ENCODE measurements at regions not wholly inside any gene's neighbourhood (a gene's known extent, or its start where the extent isn't known, plus 50 kb on each side); places are given as distances from the start of the nearest gene placed in this dataset.

DNA sequence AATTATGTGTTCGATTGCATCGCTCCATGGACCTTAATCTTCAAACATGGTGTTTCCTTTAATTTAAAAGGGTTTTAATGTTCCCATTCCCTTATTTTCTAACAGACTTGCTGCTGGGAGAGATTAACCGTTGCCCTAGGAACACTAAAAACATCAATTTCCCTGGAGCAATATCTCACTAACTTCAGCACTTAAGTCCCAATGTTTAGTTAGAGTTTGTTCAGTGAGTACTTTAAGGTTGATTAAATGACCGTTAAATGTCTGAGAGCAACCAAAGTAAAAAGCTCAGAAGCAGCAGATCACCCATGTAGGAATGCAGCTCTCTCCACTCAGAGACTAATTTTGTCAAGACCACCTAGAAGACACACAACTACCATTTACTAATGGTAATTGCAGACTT is 111.2 kb upstream of the PDE5A start:
- no peak overlapping the region for H3K4me3 ChIP-seq (IDR thresholded peaks at IDR 0.05; ENCODE audit: insufficient read depth, low read depth, low read length)
- TF ChIP-seq, protein P1, sequence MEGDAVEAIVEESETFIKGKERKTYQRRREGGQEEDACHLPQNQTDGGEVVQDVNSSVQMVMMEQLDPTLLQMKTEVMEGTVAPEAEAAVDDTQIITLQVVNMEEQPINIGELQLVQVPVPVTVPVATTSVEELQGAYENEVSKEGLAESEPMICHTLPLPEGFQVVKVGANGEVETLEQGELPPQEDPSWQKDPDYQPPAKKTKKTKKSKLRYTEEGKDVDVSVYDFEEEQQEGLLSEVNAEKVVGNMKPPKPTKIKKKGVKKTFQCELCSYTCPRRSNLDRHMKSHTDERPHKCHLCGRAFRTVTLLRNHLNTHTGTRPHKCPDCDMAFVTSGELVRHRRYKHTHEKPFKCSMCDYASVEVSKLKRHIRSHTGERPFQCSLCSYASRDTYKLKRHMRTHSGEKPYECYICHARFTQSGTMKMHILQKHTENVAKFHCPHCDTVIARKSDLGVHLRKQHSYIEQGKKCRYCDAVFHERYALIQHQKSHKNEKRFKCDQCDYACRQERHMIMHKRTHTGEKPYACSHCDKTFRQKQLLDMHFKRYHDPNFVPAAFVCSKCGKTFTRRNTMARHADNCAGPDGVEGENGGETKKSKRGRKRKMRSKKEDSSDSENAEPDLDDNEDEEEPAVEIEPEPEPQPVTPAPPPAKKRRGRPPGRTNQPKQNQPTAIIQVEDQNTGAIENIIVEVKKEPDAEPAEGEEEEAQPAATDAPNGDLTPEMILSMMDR (conservative IDR thresholded peaks at IDR 0.05; ENCODE audit: low read depth, low read length), result no peak
- no peak overlapping the region for H2AFZ ChIP-seq (ENCODE audit: low read depth)
- no peak overlapping the region for H3K4me2 ChIP-seq
- H3K4me1 ChIP-seq (ENCODE audit: low read depth, poor library complexity, severe bottlenecking), result peaks cover 3% of the 10 kb centered on the region
- no peak overlapping the region for H3K9ac ChIP-seq
- H3K27me3 ChIP-seq (ENCODE audit: insufficient read depth, low read depth), result no peaks in the 10 kb centered on the region
- H3K27ac ChIP-seq, result no peak overlapping the region
- H4K20me1 ChIP-seq (ENCODE audit: insufficient read depth), result no peaks in the 10 kb centered on the region
- H3K79me2 ChIP-seq (ENCODE audit: insufficient read depth, low read depth), result no peaks in the 10 kb centered on the region
- H3K36me3 ChIP-seq (ENCODE audit: insufficient read depth), result no peaks in the 10 kb centered on the region

DNA sequence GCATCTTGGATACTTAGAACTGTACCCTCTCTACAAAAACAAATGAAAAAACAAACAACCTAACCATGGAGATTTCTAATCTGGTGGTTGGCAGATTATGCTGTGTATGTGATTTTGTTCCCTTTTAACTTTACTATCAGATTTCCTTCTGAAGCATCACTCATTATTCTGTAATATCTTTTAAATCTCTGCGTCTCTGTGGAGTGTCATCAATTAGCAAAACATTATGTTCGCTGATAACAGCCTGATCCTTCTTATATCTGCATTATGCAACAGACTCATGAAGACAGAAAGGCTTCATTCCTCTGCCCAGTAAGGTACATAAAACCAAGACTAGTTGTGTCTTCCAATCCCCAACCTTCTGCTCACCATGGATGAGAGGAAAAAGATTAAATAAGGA is 110.3 kb upstream of the PDE5A start:
- Histone ChIP-seq H3K79me2 (ENCODE audit: insufficient read depth, low read depth) (no peaks in the 10 kb centered on the region), H2AFZ (ENCODE audit: low read depth) (no peak overlapping the region)

DNA sequence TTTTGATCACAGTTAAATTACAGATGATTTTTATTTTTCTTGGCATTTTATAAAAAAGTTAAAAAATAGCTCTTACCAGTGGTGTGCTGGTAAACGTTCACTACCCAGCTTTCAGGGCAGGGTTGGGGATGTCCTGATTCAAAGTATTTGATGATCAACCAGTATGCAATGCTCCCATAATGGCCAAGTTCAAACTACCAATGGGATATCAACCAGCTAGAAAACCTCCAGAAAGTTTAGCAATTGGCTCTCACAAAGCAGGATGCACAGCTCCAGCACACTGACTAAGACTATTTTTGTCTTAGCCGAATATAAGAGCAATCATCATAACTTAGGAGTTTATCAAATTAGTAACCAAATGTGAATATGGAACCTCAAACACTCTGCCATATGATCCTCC is 108.0 kb upstream of the PDE5A start:
- Histone ChIP-seq H3K4me1 (ENCODE audit: low read depth, poor library complexity, severe bottlenecking) (peaks cover 4% of the 10 kb centered on the region), H2AFZ (ENCODE audit: low read depth) (no peak overlapping the region), H3K79me2 (ENCODE audit: insufficient read depth, low read depth) (no peaks in the 10 kb centered on the region), H3K4me3 (IDR thresholded peaks at IDR 0.05; ENCODE audit: insufficient read depth, low read depth, low read length) (no peak overlapping the region), H3K27ac (no peak overlapping the region), H3K4me2 (no peak overlapping the region), H4K20me1 (ENCODE audit: insufficient read depth) (no peaks in the 10 kb centered on the region), H3K36me3 (ENCODE audit: insufficient read depth) (no peaks in the 10 kb centered on the region), H3K9ac (no peak overlapping the region), H3K27me3 (ENCODE audit: insufficient read depth, low read depth) (no peaks in the 10 kb centered on the region)
- TF ChIP-seq, protein P1 (conservative IDR thresholded peaks at IDR 0.05; ENCODE audit: low read depth, low read length), result no peak

More for the DNA sequence above, 110.3 kb upstream of the PDE5A start:
- Histone ChIP-seq H3K27me3 (ENCODE audit: insufficient read depth, low read depth) (no peaks in the 10 kb centered on the region), H3K36me3 (ENCODE audit: insufficient read depth) (no peaks in the 10 kb centered on the region), H3K27ac (no peak overlapping the region), H3K4me2 (no peak overlapping the region), H3K4me3 (IDR thresholded peaks at IDR 0.05; ENCODE audit: insufficient read depth, low read depth, low read length) (no peak overlapping the region), H3K9ac (no peak overlapping the region), H3K4me1 (ENCODE audit: low read depth, poor library complexity, severe bottlenecking) (peaks cover 4% of the 10 kb centered on the region), H4K20me1 (ENCODE audit: insufficient read depth) (no peaks in the 10 kb centered on the region)
- TF ChIP-seq, protein P1 (conservative IDR thresholded peaks at IDR 0.05; ENCODE audit: low read depth, low read length), result no peak

DNA sequence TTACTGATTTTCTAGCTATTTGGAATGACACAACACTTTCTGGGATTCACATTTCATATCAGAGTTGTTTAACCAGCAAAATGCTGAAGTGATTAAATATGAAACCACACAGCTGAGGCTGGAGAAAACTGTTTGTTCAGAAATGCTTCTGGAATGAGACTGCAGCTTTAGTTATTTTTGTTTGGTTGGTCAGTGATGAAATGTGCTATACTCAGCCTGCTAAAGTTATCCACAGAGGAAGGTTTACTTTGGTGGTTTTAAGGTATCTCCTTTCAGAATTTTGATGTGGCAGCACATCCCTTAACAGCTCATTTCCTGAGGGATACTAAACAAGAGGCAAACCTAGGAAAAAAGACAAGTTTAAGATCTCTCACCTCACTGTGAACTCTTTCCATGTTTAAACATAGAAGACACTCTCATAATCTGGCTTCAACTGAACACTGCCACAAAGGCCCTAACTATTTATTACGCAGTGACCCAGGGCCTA is 106.6 kb upstream of the PDE5A start:
- H3K27ac ChIP-seq, result no peak overlapping the region
- TF ChIP-seq, protein P1 (conservative IDR thresholded peaks at IDR 0.05; ENCODE audit: low read depth, low read length), result no peak
- no peak overlapping the region for H3K9ac ChIP-seq
- H3K4me1 ChIP-seq (ENCODE audit: low read depth, poor library complexity, severe bottlenecking), result peaks cover 4% of the 10 kb centered on the region
- H3K27me3 ChIP-seq (ENCODE audit: insufficient read depth, low read depth), result no peaks in the 10 kb centered on the region
- no peak overlapping the region for H3K4me3 ChIP-seq (IDR thresholded peaks at IDR 0.05; ENCODE audit: insufficient read depth, low read depth, low read length)
- no peak overlapping the region for H3K4me2 ChIP-seq
- no peak overlapping the region for H2AFZ ChIP-seq (ENCODE audit: low read depth)
- H3K79me2 ChIP-seq (ENCODE audit: insufficient read depth, low read depth), result no peaks in the 10 kb centered on the region
- no peaks in the 10 kb centered on the region for H3K36me3 ChIP-seq (ENCODE audit: insufficient read depth)
- H4K20me1 ChIP-seq (ENCODE audit: insufficient read depth), result no peaks in the 10 kb centered on the region
